Ascending aorta (tissue), 2 donors: ENCODE measurements at regions not wholly inside any gene's neighbourhood (a gene's known extent, or its start where the extent isn't known, plus 50 kb on each side); places are given as distances from the start of the nearest gene placed in this dataset.
"Not testable (repeated sequence)": the region's sequence is repeated elsewhere in the genome, so short reads cannot be mapped to it uniquely, and the experiment has no call there.

ENCODE experiments used
- DNase-seq, 2 donors: peaks; one replicate each; pipeline ENCODE4 v3.0.0-alpha.2; 2019; ENCODE audit warnings: low spot score in 2 of 2
- H3K27ac ChIP-seq, 2 donors: fragments of 200-600 bp; sonication (generic); one replicate each; pipeline ENCODE4 v1.5.1; 2016 to 2017; ENCODE audit warnings: mild to moderate bottlenecking in 1 of 2
- H3K27me3 ChIP-seq: fragments of 200-600 bp; sonication (generic); one replicate; pipeline ENCODE4 v1.5.1; 2017
- H3K36me3 ChIP-seq, 2 donors: fragments of 200-600 bp; sonication (generic); one replicate each; pipeline ENCODE4 v1.5.1; 2016
- H3K4me1 ChIP-seq, 2 donors: fragments of 200-600 bp; sonication (generic); one replicate each; pipeline ENCODE4 v1.5.1; 2016 to 2017; ENCODE audit warnings: mild to moderate bottlenecking in 1 of 2
- H3K4me3 ChIP-seq, 2 donors: fragments of 200-600 bp; sonication (generic); one replicate each; pipeline ENCODE4 v1.5.1; 2016 to 2017; ENCODE audit warnings: mild to moderate bottlenecking in 1 of 2
- H3K9me3 ChIP-seq, 2 donors: fragments of 200-600 bp; sonication (generic); one replicate each; pipeline ENCODE4 v1.5.1; 2016
- intact Hi-C: fragments of 100-400 bp; cut with DNase I; formaldehyde crosslinking; loops from one replicate; pipeline ENCODE4 v1.15.1; 2023
- TF ChIP-seq, protein P1 (sequence below), 3 experiments: fragments of 200-600 bp in 2 of 3; fragments of 450-650 bp in 1 of 3; sonication (generic) in 2 of 3; IDR thresholded peaks; one replicate each; pipeline ENCODE4 v1.5.1; 2016 to 2019; ENCODE audit warnings: antibody characterized with exemption in 3 of 3, mild to moderate bottlenecking in 1 of 3, moderate library complexity in 1 of 3

DNA sequence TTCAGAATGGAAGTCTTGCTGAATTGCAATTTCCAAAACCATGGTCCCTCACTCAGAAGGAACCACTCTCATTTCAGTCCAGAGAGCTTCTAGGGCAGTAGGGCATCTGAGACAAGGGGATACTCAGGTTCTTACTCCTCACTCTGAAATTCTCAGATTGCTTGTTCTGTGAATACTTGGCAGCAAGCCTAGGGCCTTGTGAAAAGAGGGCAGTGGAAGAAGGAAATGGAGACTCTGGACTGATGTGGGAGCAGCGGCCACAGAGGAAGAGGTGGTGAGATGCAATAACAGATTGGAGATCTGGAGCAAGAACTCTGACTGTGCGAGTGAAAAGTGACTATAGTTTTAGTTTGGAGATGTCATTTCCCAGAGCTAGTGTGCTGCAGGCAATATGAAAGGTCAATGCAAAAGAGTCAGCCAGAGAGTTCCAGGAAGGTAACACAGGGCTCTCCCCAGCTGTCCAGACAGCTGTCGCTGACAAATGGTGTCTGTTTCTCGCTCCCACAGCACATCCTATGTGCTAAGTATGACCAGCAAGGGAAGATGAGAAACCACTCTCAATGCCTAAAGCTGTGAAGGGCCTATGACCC, 291.6 kb upstream of the KIAA1217 start:
- intact Hi-C loops = no loop called here

DNA sequence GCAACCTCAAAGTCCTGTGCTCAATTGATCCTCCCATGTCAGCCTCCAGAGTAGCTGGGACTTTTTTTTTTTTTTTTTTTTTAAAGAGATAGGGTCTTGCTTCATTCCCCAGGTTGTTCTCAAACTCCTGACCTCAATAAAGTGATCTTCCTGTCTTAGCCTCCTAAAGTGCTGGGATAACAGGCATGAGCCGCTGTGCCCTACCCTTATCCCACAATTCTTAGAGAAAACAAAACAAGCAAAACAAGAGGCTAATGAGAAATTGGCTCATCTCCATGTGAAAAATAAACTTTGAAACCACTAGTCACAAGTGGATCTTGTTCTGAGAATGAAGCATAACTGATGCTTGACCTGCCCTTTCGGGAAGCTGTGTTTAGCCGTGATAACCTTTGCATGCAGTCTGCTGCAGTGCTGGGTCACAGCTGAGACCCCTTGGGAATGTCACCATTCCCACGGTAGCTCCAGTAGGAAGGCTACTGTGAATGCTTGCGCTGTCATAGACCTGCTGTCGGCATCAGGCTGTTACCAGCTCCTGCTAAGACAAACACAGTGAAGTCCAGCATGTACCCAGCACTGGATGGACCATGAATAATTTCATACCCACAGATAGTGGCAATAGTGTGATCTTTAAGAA, 290.7 kb upstream of the KIAA1217 start:
- H3K27ac ChIP-seq = no peak overlapping the region
- H3K4me1 ChIP-seq = no peaks in the 10 kb centered on the region
- no peaks in the 10 kb centered on the region for H3K27me3 ChIP-seq
- H3K36me3 ChIP-seq = no peaks in the 10 kb centered on the region
- no peaks in the 10 kb centered on the region for H3K9me3 ChIP-seq
- no peak overlapping the region for H3K4me3 ChIP-seq
- no peak for DNase-seq
- TF ChIP-seq, protein P1, sequence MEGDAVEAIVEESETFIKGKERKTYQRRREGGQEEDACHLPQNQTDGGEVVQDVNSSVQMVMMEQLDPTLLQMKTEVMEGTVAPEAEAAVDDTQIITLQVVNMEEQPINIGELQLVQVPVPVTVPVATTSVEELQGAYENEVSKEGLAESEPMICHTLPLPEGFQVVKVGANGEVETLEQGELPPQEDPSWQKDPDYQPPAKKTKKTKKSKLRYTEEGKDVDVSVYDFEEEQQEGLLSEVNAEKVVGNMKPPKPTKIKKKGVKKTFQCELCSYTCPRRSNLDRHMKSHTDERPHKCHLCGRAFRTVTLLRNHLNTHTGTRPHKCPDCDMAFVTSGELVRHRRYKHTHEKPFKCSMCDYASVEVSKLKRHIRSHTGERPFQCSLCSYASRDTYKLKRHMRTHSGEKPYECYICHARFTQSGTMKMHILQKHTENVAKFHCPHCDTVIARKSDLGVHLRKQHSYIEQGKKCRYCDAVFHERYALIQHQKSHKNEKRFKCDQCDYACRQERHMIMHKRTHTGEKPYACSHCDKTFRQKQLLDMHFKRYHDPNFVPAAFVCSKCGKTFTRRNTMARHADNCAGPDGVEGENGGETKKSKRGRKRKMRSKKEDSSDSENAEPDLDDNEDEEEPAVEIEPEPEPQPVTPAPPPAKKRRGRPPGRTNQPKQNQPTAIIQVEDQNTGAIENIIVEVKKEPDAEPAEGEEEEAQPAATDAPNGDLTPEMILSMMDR (IDR thresholded peaks at IDR 0.05) = no peak
- intact Hi-C loops = no loop called here

More for the DNA sequence above, 291.6 kb upstream of the KIAA1217 start:
- TF ChIP-seq, protein P1 (IDR thresholded peaks at IDR 0.05) = no peak
- H3K27ac ChIP-seq = no peak overlapping the region
- H3K27me3 ChIP-seq = no peaks in the 10 kb centered on the region
- no peak for DNase-seq
- no peaks in the 10 kb centered on the region for H3K4me1 ChIP-seq
- no peak overlapping the region for H3K4me3 ChIP-seq
- no peaks in the 10 kb centered on the region for H3K36me3 ChIP-seq
- H3K9me3 ChIP-seq = no peaks in the 10 kb centered on the region

DNA sequence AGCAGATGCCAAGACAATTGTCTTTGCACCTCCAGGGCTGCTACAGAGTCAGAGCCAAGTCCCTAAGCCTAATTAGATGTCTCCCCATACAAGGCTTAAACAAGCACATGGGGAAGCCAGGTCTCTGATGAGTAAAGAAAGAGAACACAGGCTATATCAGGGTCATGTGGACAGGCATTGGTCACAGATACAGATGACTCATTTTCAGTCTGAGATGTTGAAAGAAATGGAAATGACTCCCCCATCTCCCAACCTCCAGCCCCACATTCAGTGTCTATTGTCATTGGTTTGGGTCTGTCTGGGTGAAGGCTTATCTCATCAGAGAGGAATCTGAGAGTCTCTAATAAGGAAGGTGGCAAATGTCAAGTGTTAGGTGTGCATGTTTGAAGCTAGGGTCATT, 290.1 kb upstream of the KIAA1217 start:
- no peak overlapping the region for H3K4me3 ChIP-seq
- DNase-seq = no peak
- no peaks in the 10 kb centered on the region for H3K27me3 ChIP-seq
- H3K27ac ChIP-seq = no peak overlapping the region
- no peaks in the 10 kb centered on the region for H3K36me3 ChIP-seq
- no peaks in the 10 kb centered on the region for H3K9me3 ChIP-seq
- TF ChIP-seq, protein P1 (IDR thresholded peaks at IDR 0.05) = no peak
- H3K4me1 ChIP-seq = no peaks in the 10 kb centered on the region
- intact Hi-C loops = no loop called here

DNA sequence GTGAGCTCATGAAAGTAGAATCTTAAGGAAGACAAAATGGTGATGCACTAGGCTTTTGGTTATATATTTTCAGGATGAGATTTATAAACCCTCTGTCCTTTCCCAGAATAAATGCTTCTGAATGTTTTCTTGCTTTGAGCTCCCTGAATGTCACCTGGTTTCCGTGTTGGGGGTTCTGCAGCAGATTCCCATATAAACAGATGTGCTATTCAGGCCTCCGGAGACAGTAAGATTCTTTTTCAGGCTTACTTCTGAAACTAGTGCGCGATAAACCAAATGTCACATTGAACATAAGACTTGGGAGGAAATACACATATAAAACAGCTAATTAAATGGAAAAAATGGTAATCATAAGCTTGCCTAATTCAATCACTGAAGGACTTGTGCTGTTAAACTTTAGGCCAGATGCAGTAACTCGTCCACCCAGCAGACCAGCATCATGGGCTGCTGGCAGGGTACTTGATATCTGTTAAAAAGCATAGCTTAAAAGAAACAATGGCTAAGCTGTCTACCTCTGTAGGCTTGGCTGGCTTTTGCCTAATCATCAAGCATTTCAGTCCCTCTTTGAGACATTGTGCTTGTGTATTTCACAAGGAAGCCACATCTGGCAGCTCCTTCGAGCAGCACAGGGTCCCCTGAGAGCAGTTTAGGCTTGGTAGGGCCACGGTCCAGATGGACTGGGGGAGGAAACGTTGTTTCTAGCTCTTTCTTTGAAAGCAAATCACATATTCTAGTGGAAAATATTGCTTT, 281.2 kb upstream of the KIAA1217 start:
- intact Hi-C loops = no loop called here
- TF ChIP-seq, protein P1 (IDR thresholded peaks at IDR 0.05) = no peak
- DNase-seq = no peak

DNA sequence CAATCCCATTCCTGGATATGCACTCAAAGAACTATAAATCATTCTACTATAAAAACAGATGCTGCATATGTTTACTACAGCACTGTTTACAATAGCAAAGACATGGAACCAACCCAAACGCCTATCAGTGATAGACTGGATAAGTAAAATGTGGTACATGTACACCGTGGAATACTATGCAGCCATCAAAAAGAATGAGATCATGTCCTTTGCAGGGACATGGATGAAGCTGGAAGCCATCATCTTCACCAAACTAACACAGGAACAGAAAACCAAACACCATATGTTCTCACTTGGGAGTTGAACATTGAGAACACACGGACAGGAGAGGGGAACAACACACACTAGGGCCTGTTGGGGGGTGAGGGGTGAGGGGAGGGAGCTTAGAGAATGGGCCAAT, 274.9 kb upstream of the KIAA1217 start:
- H3K4me1 ChIP-seq, H3K27ac ChIP-seq, H3K9me3 ChIP-seq, intact Hi-C loops, H3K4me3 ChIP-seq, H3K27me3 ChIP-seq, DNase-seq, H3K36me3 ChIP-seq: not testable (repeated sequence)

More for the DNA sequence above, 281.2 kb upstream of the KIAA1217 start:
- H3K27ac ChIP-seq = no peak overlapping the region
- no peaks in the 10 kb centered on the region for H3K4me1 ChIP-seq
- H3K36me3 ChIP-seq = no peaks in the 10 kb centered on the region
- no peaks in the 10 kb centered on the region for H3K9me3 ChIP-seq
- H3K4me3 ChIP-seq = no peak overlapping the region
- no peaks in the 10 kb centered on the region for H3K27me3 ChIP-seq

DNA sequence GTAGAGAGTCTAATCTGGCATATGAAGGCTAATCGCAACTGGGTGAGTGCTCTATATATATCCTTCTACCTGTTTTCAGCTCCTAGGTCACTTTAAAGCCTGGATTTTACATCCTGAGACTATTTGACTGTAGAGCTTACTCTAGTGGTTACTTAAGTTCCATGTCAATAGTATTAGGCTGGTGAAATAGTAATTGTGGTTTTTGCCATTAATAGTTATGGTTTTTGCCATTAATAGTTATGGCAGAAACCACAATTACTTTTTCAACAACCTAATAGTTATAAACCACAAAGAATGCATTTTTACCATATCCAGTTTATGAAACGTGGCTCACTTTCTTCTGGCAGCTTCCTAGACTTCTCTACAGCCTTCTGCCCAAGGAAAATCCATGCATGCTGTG, 263.1 kb upstream of the KIAA1217 start:
- TF ChIP-seq, protein P1 (IDR thresholded peaks at IDR 0.05) = no peak
- no peak overlapping the region for H3K27ac ChIP-seq

More for the DNA sequence above, 263.1 kb upstream of the KIAA1217 start:
- H3K4me3 ChIP-seq = no peak overlapping the region
- no peak for DNase-seq
- H3K9me3 ChIP-seq = no peaks in the 10 kb centered on the region
- H3K27me3 ChIP-seq = no peaks in the 10 kb centered on the region
- no peaks in the 10 kb centered on the region for H3K36me3 ChIP-seq
- intact Hi-C loops = no loop called here
- no peaks in the 10 kb centered on the region for H3K4me1 ChIP-seq
